SU-DHL-6 (cell line): ENCODE measurements at regions not wholly inside any gene's neighbourhood (a gene's known extent, or its start where the extent isn't known, plus 50 kb on each side); places are given as distances from the start of the nearest gene placed in this dataset.

ENCODE experiments used
- CTCF ChIP-seq: fragments of 200-600 bp; sonication (generic); IDR thresholded peaks from one replicate; pipeline ENCODE4 v1.5.1; 2017; ENCODE audit warnings: antibody characterized with exemption, mild to moderate bottlenecking, low read length, moderate library complexity; ENCODE audit not compliant: insufficient read depth, poor library complexity, severe bottlenecking
- EZH2phosphoT487 ChIP-seq: fragments of 200-600 bp; sonication (generic), shearing (Covaris generic); conservative IDR thresholded peaks from 2 replicates; pipeline ENCODE4 v1.6.1; 2018; ENCODE audit warnings: mild to moderate bottlenecking, antibody characterized with exemption, low read length, moderate library complexity, mixed read lengths

- TF ChIP-seq CTCF: no peak
- TF ChIP-seq EZH2phosphoT487: no peak
Measured at GRCh38 chr15:23761386-23761785, 74.3 kb upstream of the NDN start.
